Activated gamma-delta T cell treated with Interleukin-2 at 50 U/mL for 16 hours (primary cell): ENCODE measurements at regions not wholly inside any gene's neighbourhood (a gene's known extent, or its start where the extent isn't known, plus 50 kb on each side); places are given as distances from the start of the nearest gene placed in this dataset.
A peak's percentile ranks its signal among the peaks of the same experiment; 100 is the strongest.

Experiments used
- DNase-seq: peaks from one replicate; pipeline ENCODE4 v3.0.0-alpha.2; 2020

DNA sequence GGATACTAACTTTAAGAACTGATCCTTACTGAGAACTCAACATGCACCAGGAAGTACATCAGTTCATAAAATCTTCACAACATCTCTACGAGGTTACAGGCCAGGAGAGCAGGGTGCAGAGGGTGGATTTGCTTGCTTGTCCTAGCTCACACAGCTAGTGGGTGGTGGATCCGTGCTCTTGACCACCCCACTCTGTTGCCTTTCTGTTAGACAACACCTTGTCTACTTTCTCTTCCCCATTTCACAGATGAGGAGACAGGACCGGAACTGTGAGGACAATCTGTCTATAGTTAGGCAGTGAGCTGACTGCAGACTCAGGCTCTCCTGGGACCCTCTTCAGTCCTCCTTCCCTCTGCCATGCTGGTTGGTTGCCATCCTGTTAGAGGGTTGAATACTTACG lies 221.7 kb upstream of the TLE3 start:
- DNase-seq = no peak

DNA sequence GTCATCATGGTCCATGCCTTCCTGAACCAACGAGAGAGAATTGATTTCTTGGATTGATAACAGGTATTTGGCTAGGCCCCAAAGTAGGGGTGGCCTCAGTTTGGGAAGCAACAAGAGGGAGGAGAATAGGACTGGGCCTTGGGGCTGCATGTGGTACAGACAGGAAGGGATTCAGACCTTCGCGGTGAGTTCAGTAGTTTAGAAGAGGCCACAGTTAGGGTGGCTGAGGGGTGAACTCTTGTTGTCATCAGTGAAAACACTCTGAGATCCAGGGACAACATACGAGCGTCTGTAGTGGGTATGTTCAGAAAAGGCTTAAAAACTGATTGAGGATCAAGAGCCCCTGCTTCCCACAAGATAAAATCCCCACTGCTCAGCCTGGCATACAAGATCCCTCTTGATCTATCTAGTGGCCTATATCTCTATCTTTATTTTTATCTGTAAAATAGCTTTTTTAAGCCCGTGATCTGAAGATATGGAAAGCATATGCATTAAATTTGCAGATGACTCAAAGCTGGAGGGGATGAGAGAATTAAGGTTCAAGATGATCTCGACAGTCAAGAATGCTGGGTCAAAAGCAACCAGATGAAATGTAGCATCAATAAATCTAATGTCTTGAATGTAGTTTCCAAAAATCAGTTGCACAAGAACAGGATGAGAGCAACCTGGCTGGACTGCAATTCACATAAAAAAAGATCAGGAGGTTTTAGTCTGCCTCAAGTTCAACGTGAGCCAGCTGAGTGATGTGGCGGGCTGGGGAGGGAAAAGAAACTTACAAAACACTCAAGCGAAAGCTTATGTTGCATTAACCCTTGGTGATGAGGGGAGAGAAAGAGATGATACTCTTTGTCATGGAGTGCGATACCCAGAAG lies 221.1 kb upstream of the TLE3 start:
- DNase-seq = no peak

DNA sequence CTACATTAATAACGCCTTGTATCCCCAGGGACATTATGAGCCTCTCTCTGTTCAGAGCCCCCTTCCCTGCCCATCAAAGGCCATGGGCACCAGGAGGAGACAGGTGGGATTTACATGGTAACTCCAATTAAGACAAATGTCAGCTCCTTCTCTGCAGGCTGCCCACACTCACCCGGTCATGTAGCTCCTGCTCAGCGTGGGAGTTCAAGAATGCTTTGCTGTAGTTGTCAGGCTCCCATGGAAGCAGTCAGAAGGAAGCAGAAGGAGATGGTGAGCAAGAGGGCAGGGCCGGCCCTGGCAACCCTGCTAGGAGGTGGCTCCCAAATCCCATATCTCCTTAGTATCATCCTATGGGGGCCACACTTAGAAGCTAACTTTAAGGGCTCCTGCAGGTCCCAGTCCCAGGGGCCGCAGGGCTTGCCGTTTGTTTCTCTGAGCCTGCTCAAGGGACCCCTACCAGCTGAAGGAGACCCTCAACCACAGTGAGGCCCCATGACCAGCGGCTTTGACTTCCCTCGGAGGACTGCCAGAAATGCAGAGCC lies 218.4 kb upstream of the TLE3 start:
- DNase-seq = no peak

DNA sequence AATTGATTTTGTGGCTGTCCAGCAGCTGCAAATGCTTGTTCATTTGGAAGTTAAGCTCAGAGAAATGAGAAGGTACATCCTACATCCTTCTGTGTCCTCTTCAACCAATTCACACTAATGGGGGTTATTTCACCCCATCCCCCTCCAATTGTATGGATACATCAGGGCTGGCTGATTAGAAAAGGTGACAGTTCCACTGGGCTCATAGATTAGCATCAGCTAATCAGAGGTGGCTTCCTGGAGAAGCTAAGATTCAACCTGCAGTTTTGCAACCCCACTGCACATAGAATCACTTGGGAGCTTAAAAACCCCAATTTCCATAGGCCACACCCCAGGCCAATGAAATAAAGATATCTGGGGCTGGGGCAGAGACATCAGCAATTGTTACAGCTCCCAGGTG lies 217.7 kb upstream of the TLE3 start:
- DNase-seq = no peak

DNA sequence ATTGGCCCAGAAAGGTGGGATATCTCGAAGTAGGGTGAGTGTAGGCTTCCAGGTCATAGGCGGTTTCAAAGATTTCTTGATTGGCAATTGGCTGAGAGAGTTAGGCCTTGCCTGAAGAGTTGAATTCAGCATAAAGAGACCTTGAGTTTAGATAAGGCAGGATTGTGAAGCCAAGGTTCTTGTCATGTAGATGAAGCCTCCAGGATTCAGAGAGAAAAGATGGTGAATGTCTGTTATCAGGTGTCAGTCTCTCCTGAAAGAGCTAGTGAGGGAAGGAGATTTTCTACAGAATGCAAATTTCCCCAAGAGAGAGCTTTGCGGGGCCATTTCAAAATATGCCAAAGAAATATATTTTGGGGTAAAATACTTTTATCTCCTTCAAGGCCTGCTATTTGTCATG lies 217.0 kb upstream of the TLE3 start:
- DNase-seq = no peak

DNA sequence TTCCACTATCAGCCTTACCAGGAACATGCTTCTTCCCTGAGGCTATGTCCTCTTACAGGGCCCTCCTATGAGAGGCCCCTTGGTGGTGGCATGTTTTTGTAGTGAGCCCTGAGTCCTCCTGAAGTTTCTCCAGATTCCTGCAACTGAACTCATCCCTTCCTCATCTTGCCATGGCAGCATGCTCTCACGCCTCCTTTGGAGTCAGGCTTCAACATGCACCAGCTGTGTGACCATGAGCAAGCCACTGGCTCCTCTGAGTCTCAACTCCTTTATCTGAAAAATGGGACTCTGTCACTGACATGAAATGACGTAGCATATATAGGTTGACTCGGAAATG lies 216.3 kb upstream of the TLE3 start:
- DNase-seq = no peak

DNA sequence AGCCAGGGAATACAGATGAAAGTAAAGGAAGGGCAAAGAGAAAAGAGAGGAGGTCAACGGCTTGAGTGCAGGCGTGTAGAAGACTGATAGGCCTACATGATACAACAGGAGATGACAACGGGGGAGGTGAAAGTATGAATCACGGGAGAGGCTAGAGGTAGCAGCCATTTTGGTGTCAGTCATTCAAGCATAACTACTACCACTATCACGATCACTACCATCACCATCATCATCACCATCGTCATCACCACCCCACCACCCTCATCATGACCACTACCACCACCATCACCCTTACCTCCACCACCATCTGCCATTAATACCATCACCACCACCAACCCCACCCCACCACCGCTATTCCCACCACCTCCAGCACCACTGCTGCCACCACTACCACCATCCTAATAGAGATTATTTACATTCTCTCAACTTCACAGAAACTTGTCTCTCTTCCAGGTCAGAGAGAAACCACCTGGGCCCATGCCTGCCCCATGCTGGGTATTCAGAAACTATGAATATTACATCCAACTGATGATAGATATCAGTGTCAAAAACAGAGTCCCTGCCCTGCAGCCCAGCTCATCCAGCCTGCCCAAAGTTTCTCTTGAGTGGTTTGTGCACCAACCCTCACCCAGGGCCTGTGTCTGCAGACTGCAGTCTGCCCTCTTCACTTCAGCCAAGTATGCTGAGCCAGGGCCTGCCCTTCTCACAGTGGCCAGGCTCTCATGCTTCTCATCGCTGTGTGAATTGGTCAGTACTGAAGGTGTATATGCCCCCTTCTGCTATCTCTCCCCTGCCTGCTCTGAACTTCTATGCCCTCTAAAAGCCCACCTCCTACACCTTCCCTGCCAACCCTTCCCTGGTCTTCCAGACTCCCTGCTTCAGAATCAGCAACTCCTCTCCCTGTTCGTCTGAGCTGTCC lies 215.6 kb upstream of the TLE3 start:
- DNase-seq = no peak

DNA sequence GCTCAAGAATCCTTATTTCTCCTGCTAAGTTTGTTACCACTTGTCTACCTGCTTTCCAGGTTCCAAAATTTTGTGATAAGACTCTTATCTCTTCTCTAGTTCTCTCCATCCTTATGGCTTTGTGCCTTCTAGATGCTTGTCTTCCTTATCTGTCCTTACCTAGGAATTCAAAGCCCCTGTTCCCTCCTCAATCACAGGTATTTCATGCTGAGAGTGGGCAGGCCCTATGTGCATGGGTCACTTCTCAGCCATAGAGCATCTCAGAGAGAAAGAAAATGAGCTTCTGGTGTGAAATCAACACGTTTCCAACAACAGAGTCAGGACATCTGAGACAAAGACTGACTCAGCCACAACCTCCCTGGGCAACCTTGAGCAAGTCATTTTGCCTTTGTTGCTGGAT lies 214.1 kb upstream of the TLE3 start:
- no peak for DNase-seq

DNA sequence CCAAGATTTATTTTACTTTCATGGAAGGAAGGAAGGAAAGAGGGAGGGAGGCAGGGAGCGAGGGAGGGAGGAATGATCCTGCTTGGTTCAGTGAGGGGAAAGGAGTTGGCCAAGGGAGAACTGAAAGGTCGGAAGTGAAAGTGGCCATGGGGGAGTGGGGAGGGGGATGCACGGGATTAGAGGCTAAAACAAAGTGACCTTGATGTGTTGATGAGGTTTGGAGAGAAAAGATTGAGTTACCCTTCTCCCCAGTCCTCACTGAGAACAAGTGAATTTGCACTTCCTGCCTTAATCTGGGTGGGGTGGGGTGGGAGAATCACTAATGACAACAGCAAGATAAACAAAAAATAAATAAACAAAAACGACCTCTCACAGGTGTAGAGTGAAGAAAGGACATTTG lies 212.0 kb upstream of the TLE3 start:
- no peak for DNase-seq

DNA sequence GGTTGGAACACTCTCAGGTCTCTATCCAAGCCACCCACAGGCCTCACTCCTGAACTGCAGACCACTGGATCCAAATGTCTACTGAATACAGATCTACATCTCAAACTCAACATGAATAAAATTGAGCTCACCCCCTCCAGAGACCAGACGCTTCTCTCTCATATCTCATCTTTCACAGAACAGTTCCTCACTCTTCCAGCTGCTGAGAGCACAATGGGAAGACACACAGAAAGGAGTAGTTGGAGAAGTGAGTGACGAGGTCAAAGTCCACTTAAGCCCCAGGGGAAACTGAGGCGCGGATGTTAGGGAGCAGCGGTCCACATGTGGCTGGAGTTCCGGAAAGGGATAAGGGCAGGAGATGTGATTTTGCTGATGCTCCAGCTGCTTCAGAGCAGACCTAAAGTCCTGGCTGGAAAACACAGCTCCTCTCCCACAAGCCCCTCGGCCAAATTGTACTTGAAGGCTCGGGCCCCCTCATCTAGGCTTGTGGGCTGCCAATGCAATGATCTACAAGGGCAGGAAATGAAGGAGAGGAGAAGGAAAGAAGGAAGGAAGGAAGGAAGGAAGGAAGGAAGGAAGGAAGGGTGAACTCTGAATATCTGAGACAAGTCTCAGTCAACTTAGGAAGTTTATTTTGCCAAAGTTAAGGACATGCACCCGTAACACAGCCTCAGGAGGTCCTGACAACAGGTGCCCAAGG lies 211.2 kb upstream of the TLE3 start:
- no peak for DNase-seq

DNA sequence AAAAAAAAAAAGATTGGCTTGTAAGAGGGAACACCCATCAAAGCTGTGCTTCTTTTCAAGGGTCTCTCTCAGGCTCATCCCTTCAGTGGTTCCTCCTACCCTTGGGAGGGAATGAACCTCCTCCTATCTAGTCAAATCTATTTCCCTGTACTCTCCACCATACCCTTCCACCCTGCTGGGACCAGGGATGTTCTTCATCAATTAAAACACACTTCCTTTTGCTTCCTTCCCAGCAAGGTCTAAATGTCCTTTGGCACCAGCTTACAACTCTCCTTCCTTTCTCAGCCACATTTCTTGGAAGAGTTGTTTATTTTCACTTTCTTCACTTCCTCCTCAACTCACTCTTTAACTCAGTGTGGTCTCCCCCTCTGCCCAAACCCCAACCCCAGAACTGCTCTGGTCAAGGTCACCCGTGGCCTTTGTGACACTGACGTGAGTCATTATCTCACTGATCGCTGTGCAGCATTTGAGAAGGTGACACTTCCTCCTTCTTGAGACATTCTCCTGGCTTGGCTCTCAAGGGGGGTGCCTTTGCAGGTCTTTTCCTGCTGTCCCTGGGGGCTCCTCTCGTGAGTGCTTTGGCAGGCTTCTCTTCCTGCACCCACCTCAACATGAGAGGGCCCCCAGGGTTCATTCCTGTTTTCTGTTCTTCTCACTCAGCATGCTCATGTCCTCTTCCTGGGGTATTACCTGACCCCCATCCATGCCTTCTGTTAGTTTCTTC lies 210.5 kb upstream of the TLE3 start:
- DNase-seq = peak; percentile 50

DNA sequence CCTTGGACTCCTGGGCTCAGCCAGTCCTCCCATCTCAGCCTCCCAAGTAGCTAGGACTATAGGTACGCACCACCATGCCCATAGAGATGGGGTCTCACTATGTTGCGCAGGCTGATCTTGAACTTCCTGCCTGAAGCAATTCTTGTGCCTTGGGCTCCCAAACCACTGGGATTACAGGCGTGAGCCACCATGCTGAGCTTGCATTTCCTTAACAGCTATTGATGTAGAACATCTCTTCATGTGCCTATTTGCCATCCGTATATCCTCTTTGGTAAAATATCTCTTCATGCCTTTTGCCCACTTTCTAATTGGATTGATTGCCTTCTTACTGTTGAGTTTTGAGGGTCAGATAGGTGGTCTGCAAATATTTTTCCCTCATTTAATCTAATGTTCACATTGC lies 208.9 kb upstream of the TLE3 start:
- DNase-seq = no peak

DNA sequence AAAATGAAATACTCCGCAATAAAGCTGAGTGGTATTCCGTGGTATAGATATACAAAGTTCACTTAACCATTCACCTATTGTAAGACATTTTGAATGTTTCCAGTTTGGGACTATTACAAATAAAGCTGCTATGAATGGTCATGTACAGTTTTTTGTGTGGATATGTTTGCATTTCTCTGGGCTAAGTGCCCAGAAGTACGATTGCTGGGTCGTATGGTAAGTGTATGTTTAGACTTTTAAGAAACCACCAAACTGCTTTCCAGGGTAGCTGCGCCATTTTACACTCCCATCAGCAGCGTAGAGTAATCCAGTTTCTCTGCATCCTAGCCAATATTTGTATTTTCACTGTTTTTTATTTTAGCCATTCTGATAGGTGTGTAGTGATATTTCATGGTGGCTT lies 208.4 kb upstream of the TLE3 start:
- DNase-seq = no peak

DNA sequence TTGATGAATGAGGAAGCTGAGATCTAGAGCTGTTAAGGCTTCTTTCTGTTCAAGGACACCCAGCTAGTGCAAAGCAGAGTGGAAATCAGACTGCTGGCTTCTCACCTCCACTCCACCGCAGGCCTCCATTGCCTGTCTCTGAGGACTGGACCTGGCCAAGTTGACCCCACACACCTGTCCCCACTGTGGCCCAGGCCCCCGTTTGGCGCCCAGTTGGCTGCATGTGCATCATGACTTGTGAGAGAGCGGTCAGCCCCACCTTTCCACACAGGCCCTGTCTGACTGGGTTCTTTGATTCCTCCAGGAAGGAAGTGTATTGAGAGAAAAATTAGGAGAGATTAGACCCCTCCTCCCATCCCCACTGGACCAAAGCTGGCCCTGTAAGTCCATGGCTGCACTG lies 206.3 kb upstream of the TLE3 start:
- DNase-seq = no peak

DNA sequence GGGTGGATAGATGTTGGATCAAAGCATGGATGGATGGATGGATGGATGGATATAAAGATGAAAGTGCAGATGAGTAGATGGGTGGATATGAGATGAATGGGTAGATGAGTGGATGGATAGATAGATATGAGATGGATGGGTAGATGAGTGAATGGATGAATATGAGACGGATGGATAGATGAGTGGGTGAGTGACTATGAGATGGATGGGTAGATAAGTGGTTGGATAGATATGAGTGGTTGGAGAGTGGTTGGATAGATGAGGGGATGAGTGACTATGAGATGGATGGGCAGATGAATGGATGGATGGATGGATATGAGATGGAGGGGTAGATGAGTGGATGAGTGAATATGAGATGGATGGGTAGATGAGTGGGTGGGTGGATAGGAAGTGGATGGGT lies 204.6 kb upstream of the TLE3 start:
- no peak for DNase-seq

DNA sequence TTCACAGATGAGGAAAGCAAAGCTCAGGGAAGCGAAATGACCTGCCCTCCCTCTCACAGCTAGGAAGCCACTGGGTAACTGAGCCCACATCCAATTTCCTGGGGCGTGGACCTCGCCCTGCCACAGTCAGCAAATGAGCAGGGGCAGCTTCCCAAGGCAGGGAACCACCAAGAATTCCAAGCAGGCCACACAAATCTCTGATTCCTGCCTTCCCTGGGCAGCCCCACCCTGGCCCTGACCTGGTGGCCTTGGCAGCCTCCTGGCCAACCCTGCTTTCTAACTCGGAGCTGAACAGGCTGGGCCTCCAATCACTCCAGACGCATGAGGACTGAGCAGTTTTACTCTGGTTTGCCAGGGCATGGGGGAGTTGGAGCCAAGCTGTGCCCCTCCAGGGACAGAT lies 203.7 kb upstream of the TLE3 start:
- DNase-seq = no peak

DNA sequence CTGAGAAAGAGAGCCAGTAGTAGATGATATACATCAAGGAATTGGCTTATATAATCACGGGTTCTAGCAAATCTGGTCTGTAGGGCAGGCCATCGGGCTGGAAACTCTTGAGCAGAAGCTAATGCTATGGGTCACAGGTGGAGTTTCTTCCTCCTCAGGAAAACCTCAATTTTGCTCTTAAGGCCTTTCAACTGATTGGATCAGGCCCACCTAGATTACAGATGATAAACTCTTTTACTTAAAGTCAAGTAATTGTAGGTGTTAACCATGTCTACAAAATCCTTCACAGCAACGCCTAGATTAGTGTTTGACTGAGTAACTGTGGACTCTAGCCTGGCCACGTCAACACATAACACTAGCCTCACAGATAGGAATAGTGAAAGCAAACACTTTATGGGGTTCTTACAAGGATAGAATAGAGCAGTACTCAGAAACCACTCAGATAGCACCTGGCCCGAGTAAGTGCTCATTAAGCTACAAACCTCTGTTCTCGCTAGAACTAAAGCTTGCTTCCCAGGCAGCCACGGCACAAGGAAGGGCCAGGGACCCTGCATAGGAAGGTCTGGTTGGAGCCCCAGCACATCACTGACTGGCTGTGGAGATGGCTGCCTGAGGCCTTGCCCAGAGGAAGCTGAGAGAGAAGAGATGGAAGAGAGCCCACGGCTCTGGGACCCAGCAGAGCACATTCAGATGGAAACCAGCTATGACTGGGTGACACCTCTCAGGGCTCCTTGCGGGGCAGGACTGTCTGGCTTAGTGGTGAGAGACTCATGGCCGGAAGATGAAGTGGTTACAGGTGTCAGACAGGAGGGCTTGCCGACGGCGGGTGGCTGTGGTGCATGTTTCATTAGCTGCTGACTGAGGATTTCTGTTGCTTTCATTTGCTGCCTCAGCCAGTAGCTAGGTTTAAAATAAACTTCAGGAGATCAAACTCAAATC lies 202.5 kb upstream of the TLE3 start:
- peak; percentile 81 for DNase-seq

DNA sequence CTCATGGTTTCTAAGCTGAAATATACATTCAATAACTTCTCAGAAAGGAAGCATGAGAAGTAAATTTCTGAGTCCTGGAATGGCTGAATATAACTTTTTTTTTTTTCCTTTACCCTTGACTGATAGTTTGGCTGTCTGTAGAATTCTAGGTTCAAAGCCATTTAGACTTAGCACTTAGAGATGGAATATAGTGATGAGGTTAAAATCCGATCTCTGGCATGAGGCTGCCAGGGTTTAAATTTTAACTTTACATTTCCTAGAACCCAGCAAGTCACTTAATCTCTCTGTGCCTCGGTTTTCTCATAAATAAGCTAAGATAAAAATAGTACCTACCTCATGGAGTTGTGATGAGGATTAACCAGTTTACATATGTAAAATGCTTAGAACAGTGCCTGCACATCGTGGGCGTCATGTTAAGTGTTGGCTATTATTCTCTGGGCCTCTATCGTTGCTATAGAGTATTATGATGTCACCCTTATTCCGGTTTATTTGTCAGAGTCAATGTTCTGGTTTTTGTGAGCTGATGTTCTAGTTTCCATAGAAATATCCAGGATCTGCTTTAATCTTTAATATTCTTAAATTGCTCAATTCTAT lies 199.8 kb upstream of the TLE3 start:
- DNase-seq = no peak

DNA sequence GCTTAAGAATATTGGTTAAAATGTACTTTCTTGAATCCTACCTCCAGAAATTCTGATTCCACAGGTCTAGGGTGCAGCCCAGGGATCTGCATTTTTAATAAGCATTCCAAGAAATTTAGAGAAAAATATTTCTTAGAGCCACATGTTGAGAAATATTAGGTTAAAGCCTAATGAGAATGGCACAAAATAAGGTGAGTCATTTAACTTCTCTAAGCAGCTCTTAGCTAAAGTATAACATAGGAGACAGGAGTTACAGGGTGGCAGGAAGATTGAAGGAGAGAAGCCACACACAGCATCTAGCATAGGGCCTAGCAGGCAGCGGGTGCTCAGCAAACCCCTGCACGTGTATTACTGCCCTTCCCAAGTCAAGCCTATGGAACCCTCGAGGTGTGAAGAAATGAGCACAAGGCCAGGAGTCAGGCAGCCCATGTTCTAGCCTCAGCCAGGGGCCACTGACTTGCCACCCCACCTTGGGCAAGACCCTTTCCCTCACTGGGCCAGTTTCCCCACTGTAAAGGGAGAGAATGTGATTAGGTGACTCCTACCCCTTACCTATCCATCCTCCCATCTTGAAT lies 197.1 kb upstream of the TLE3 start:
- DNase-seq = no peak

DNA sequence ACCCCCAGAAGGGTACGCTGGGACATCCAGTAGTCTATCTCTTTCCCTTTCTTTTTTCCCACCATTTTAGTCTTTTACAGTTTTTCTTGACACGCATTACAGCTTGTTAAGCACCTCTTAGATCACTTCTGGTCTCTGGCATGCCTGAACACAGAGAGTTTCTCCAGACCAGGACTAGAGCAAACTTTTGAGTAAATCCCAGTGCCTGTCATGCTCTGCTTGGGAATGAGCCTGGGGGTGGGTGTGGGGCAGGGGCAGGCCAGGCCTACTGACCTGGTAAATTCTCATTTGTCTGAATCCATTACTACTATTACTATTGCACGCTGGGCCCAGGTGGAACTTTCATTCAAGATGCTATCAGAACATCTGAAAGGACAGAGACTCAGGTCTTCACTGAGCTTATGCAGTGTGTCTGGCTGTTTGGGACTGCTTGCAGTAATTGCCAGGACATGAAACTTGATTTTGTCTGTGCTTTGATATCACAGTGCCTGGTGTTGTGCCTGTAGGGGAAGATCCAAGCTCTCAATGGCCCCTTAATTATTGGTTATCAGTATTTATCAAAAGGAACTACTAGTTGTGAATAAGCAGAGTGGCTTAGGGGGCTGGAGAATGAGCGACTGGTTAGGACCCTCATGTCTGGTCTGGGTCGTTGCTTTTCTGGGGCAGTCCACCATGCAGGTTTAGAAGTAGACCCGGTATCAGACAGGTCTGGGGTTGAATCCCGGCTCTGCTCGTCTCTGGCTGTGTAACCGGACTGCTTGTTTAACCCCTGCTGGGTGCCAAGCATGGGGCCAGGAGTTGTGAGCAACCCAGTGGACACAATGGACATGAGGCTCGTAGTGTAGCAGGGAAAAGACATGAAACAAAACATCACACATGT lies 196.1 kb upstream of the TLE3 start:
- no peak for DNase-seq
